Caco-2 (cell line): ENCODE measurements at regions not wholly inside any gene's neighbourhood (a gene's known extent, or its start where the extent isn't known, plus 50 kb on each side); places are given as distances from the start of the nearest gene placed in this dataset.

Experiments used
- BruUV-seq: library from RNA; stranded (reverse); fragments of 400-500 nt; replicated peaks from 2 replicates; lab custom pipeline; 2021; lab: Mats Ljungman, UMichigan
- CTCF ChIA-PET: fragments of 300-600 bp; sonication (Branson Sonifier 250); formaldehyde crosslinking; loops from one replicate; lab custom pipeline; 2022; ENCODE audit warnings: antibody characterized with exemption; lab: Charles Lee
- POLR2A ChIA-PET: fragments of 300-600 bp; sonication (Branson Sonifier 250); formaldehyde crosslinking; loops from one replicate; lab custom pipeline; 2022; ENCODE audit warnings: antibody characterized with exemption; lab: Charles Lee
- DNase-seq, 2 experiments: peaks; one replicate each; pipeline versions ENCODE4 v3.0.0 to v3.0.0-alpha.2; 2020 to 2022
- H3K27me3 ChIP-seq: replicated peaks from 2 replicates; pipeline ENCODE4 v1.6.0; 2011; ENCODE audit warnings: low read length; ENCODE audit not compliant: control insufficient read depth, insufficient read depth
- H3K36me3 ChIP-seq: 2 replicates; pipeline ENCODE4 v1.5.1; 2011; ENCODE audit warnings: low read length; ENCODE audit not compliant: control insufficient read depth, insufficient read depth
- H3K4me1 ChIP-seq: fragments of 250-450 bp; sonication (Bioruptor Pico); 2 replicates; pipeline ENCODE4 v1.5.1; 2020; ENCODE audit warnings: mild to moderate bottlenecking
- H3K4me3 ChIP-seq: 2 replicates; pipeline ENCODE4 v1.5.1; 2011; ENCODE audit warnings: low read depth, mild to moderate bottlenecking, control low read depth, low read length
- H3K9me3 ChIP-seq: fragments of 250-450 bp; sonication (Bioruptor Pico); 2 replicates; pipeline ENCODE4 v1.5.1; 2020; ENCODE audit warnings: mild to moderate bottlenecking, moderate library complexity
- H3K27ac Mint-ChIP-seq: one replicate; pipeline ENCODE4 v1.8.0; 2022; ENCODE audit warnings: mixed read lengths; ENCODE audit not compliant: unreplicated experiment
- H3K27me3 Mint-ChIP-seq: one replicate; pipeline ENCODE4 v1.8.0; 2022; ENCODE audit warnings: mixed read lengths; ENCODE audit not compliant: insufficient read depth, unreplicated experiment
- H3K36me3 Mint-ChIP-seq: one replicate; pipeline ENCODE4 v1.8.0; 2022; ENCODE audit warnings: mild to moderate bottlenecking, mixed read lengths; ENCODE audit not compliant: insufficient read depth, unreplicated experiment
- H3K4me1 Mint-ChIP-seq: one replicate; pipeline ENCODE4 v1.8.0; 2022; ENCODE audit warnings: low read depth, mixed read lengths; ENCODE audit not compliant: unreplicated experiment
- H3K4me3 Mint-ChIP-seq: one replicate; pipeline ENCODE4 v1.8.0; 2022; ENCODE audit warnings: mild to moderate bottlenecking, moderate library complexity, mixed read lengths; ENCODE audit not compliant: unreplicated experiment
- H3K9me3 Mint-ChIP-seq: one replicate; pipeline ENCODE4 v1.8.0; 2022; ENCODE audit warnings: mixed read lengths; ENCODE audit not compliant: unreplicated experiment
- CTCF ChIP-seq, 2 experiments: fragments of 200-600 bp in 1 of 2; IDR thresholded peaks; 1 replicate in 1 of 2; 2 replicates in 1 of 2; pipeline versions ENCODE4 v1.5.1 to v1.8.0; 2011 to 2022; ENCODE audit warnings: antibody characterized with exemption in 1 of 2, control low read depth in 1 of 2, inconsistent platforms in 1 of 2, low read depth in 1 of 2, low read length in 1 of 2, mild to moderate bottlenecking in 1 of 2, moderate library complexity in 1 of 2; ENCODE audit not compliant: insufficient read depth in 1 of 2, severe bottlenecking in 1 of 2, unreplicated experiment in 1 of 2
- intact Hi-C: fragments of 100-400 bp; cut with micrococcal nuclease; formaldehyde crosslinking; loops from one replicate; pipeline ENCODE4 v1.10.0; 2022; ENCODE audit not compliant: unreplicated experiment

GRCh38 chr1:213526306-213526705, 461.5 kb upstream of the PROX1 start:
- Histone ChIP-seq H3K9me3 (no peaks in the 10 kb centered on the region; the same call in 1 of the 2 replicates), H3K4me3 (no peak overlapping the region), H3K4me1 (0 out of 2 replicates have a peak, but pooled peaks cover 5% of the 10 kb centered on the region), H3K27me3 (no peaks in the 10 kb centered on the region), H3K36me3 (no peaks in the 10 kb centered on the region)
- no peak for TF ChIP-seq CTCF (IDR thresholded peaks at IDR 0.05; ENCODE audit: insufficient read depth in 1 of 2, low read depth in 1 of 2, low read length in 1 of 2, severe bottlenecking in 1 of 2, unreplicated experiment in 1 of 2)
- no peak for DNase-seq
- Mint-ChIP-seq H3K36me3 (no peaks in the 10 kb centered on the region), H3K4me1 (no peaks in the 10 kb centered on the region), H3K27ac (no peak overlapping the region), H3K4me3 (no peak overlapping the region), H3K27me3 (no peaks in the 10 kb centered on the region), H3K9me3 (peaks cover 18% of the 10 kb centered on the region)
- no TSS peak for BruUV-seq
- intact Hi-C loops: no loop called here
- ChIA-PET CTCF (no interaction called here), POLR2A (no interaction called here)

GRCh38 chr1:213530611-213531320, 457.0 kb upstream of the PROX1 start:
- CTCF ChIA-PET: no interaction called here

More at GRCh38 chr1:213530611-213531320, 457.0 kb upstream of the PROX1 start:
- H3K36me3 Mint-ChIP-seq: no peaks in the 10 kb centered on the region
- no peaks in the 10 kb centered on the region for H3K4me1 ChIP-seq
- POLR2A ChIA-PET: no interaction called here
- no TSS peak for BruUV-seq
- no peak overlapping the region for H3K27ac Mint-ChIP-seq
- no peak overlapping the region for H3K4me3 Mint-ChIP-seq
- H3K4me1 Mint-ChIP-seq: no peaks in the 10 kb centered on the region
- no peaks in the 10 kb centered on the region for H3K27me3 Mint-ChIP-seq
- no peak for TF ChIP-seq CTCF (IDR thresholded peaks at IDR 0.05; ENCODE audit: insufficient read depth in 1 of 2, low read depth in 1 of 2, low read length in 1 of 2, severe bottlenecking in 1 of 2, unreplicated experiment in 1 of 2)
- H3K36me3 ChIP-seq: no peaks in the 10 kb centered on the region
- H3K9me3 Mint-ChIP-seq: peaks cover 9% of the 10 kb centered on the region
- DNase-seq: no peak
- H3K27me3 ChIP-seq: no peaks in the 10 kb centered on the region
- intact Hi-C loops: no loop called here
- H3K9me3 ChIP-seq: no peaks in the 10 kb centered on the region
- no peak overlapping the region for H3K4me3 ChIP-seq
